K562 (cell line): ENCODE measurements at regions not wholly inside any gene's neighbourhood (a gene's known extent, or its start where the extent isn't known, plus 50 kb on each side); places are given as distances from the start of the nearest gene placed in this dataset.

Experiments
- ARID2 ChIP-seq: fragments of 450-650 bp; IDR thresholded peaks from 2 replicates; pipeline ENCODE4 v1.6.1; 2017; ENCODE audit warnings: antibody characterized with exemption, mild to moderate bottlenecking
- FOSL1 ChIP-seq: fragments of 200-800 bp; sonication (Bioruptor generic); conservative IDR thresholded peaks from 2 replicates; pipeline ENCODE4 v1.6.1; 2016; ENCODE audit warnings: missing genetic modification characterization, missing compliant biosample characterization
- FOXJ2 ChIP-seq: fragments of 200-800 bp; sonication (Bioruptor generic); IDR thresholded peaks from 2 replicates; pipeline ENCODE4 v1.6.1; 2016; ENCODE audit warnings: missing genetic modification characterization, missing compliant biosample characterization
- PRDM10 ChIP-seq: fragments of 450-650 bp; IDR thresholded peaks from 2 replicates; pipeline ENCODE4 v1.6.1; 2018; ENCODE audit not compliant: partially characterized antibody
- SP1 ChIP-seq: sonication (generic); formaldehyde crosslinking; IDR thresholded peaks from 2 replicates; pipeline ENCODE4 v1.8.1; 2022; ENCODE audit warnings: mild to moderate bottlenecking, missing genetic modification reagents
- TCF3 ChIP-seq: sonication (generic); formaldehyde crosslinking; IDR thresholded peaks from 2 replicates; pipeline ENCODE4 v1.4.0; 2020; ENCODE audit warnings: mild to moderate bottlenecking, missing genetic modification reagents
- TSC22D4 ChIP-seq: fragments of 450-650 bp; IDR thresholded peaks from 2 replicates; pipeline ENCODE4 v1.6.1; 2016; ENCODE audit warnings: missing genetic modification characterization, missing biosample characterization, control low read depth
- XRCC4 ChIP-seq: IDR thresholded peaks from one replicate; pipeline ENCODE4 v1.6.1; 2011; ENCODE audit not compliant: insufficient read depth, insufficient read length; ENCODE audit errors: extremely low read depth
- ZKSCAN3 ChIP-seq: fragments of 250-450 bp; sonication (Bioruptor Pico); IDR thresholded peaks from 2 replicates; pipeline ENCODE4 v1.4.0; 2020
- ZMIZ1 ChIP-seq, 2 experiments: fragments of 150-350 bp in 1 of 2; IDR thresholded peaks; 2 replicates each; pipeline ENCODE4 v1.6.1; 2012 to 2016; ENCODE audit warnings: low read depth in 2 of 2, low read length in 2 of 2, mild to moderate bottlenecking in 1 of 2, moderate library complexity in 1 of 2
- ZNF589 ChIP-seq: fragments of 200-800 bp; sonication (Bioruptor generic); IDR thresholded peaks from 2 replicates; pipeline ENCODE4 v1.6.1; 2016; ENCODE audit warnings: low read depth, missing genetic modification characterization, missing compliant biosample characterization

GRCh38 chr2:226553333-226553732, 246.3 kb downstream of the IRS1 start (continued):
- no peak for TF ChIP-seq ZNF589
- TF ChIP-seq ZKSCAN3 (CRISPR knock-in tag), result no peak
- TF ChIP-seq TSC22D4, result no peak
- no peak for TF ChIP-seq FOSL1 (tag)
- TF ChIP-seq XRCC4, result no peak
- no peak for TF ChIP-seq ZMIZ1 (IDR thresholded peaks at IDR 0.05; ENCODE audit: low read depth in 2 of 2, low read length in 2 of 2)
- TF ChIP-seq FOXJ2, result no peak
- TF ChIP-seq TCF3 (CRISPR knock-in tag), result no peak
- no peak for TF ChIP-seq ARID2
- TF ChIP-seq PRDM10, result no peak
- TF ChIP-seq SP1 (CRISPR knock-in tag), result no peak
- TF ChIP-seq, all 486 proteins: peak for 0
